SK-N-SH (cell line): ENCODE measurements at regions not wholly inside any gene's neighbourhood (a gene's known extent, or its start where the extent isn't known, plus 50 kb on each side); places are given as distances from the start of the nearest gene placed in this dataset.
"Not testable (repeated sequence)": the region's sequence is repeated elsewhere in the genome, so short reads cannot be mapped to it uniquely, and the experiment has no call there.

Experiments used
- CTCF ChIA-PET: fragments of 300-600, 350-600 bp; formaldehyde crosslinking; extraction: SDS; loops from one replicate; lab custom pipeline; 2021; lab: Yijun Ruan, JAX
- POLR2A ChIA-PET: fragments of 350-600 bp; sonication (Branson Sonifier 250); formaldehyde crosslinking; extraction: SDS; loops from one replicate; lab custom pipeline; 2020; ENCODE audit warnings: antibody characterized with exemption, inconsistent platforms; lab: Yijun Ruan, JAX
- DNase-seq: peaks from one replicate; pipeline ENCODE4 v3.0.0; 2012
- H2AFZ ChIP-seq: fragments of 200-600 bp; sonication (generic); 2 replicates; pipeline ENCODE4 v1.8.1; 2016; ENCODE audit warnings: antibody characterized with exemption, mild to moderate bottlenecking, low read depth
- H3F3A ChIP-seq: fragments of 200-600 bp; sonication (generic); replicated peaks from 2 replicates; pipeline ENCODE3; 2016; ENCODE audit warnings: antibody characterized with exemption, mild to moderate bottlenecking; ENCODE audit not compliant: insufficient read depth
- H3K27ac ChIP-seq, 2 experiments: fragments of 200-500 bp in 1 of 2; fragments of 200-600 bp in 1 of 2; sonication (Bioruptor generic) in 1 of 2; sonication (generic), shearing (Covaris generic) in 1 of 2; 2 replicates each; pipeline versions ENCODE4 v1.5.1 to v1.6.1; 2014 to 2016; ENCODE audit warnings: low read depth in 2 of 2, inconsistent platforms in 1 of 2, low read length in 1 of 2, mild to moderate bottlenecking in 1 of 2, mixed read lengths in 1 of 2
- H3K27me3 ChIP-seq: fragments of 200-600 bp; sonication (generic), shearing (Covaris generic); 2 replicates; pipeline ENCODE4 v1.6.1; 2016; ENCODE audit warnings: mixed run types; ENCODE audit not compliant: insufficient read depth
- H3K36me3 ChIP-seq, 2 experiments: fragments of 200-500 bp in 1 of 2; fragments of 200-600 bp in 1 of 2; sonication (Bioruptor generic) in 1 of 2; sonication (generic) in 1 of 2; replicated peaks in 1 of 2; 2 replicates each; pipeline versions ENCODE3 to v1.5.1; 2014 to 2016; ENCODE audit warnings: low read length in 1 of 2, mild to moderate bottlenecking in 1 of 2; ENCODE audit not compliant: insufficient read depth in 2 of 2, control insufficient read depth in 1 of 2
- H3K4me1 ChIP-seq, 2 experiments: fragments of 200-500 bp in 1 of 2; fragments of 200-600 bp in 1 of 2; sonication (Bioruptor generic) in 1 of 2; sonication (generic), shearing (Covaris generic) in 1 of 2; 2 replicates each; pipeline versions ENCODE4 v1.5.1 to v1.6.1; 2014 to 2016; ENCODE audit warnings: low read depth in 1 of 2, low read length in 1 of 2, mixed run types in 1 of 2; ENCODE audit not compliant: insufficient read depth in 2 of 2, control insufficient read depth in 1 of 2
- H3K4me2 ChIP-seq: fragments of 200-600 bp; sonication (generic), shearing (Covaris generic); 2 replicates; pipeline ENCODE4 v1.6.1; 2017; ENCODE audit warnings: mixed run types
- H3K4me3 ChIP-seq, 2 experiments: fragments of 200-500 bp in 1 of 2; fragments of 200-600 bp in 1 of 2; sonication (Bioruptor generic) in 1 of 2; sonication (generic), shearing (Covaris generic) in 1 of 2; 2 replicates each; pipeline versions ENCODE4 v1.5.1 to v1.8.1; 2014 to 2016; ENCODE audit warnings: low read depth in 2 of 2, inconsistent platforms in 1 of 2, low read length in 1 of 2, mild to moderate bottlenecking in 1 of 2, mixed read lengths in 1 of 2, moderate library complexity in 1 of 2
- H3K79me2 ChIP-seq: fragments of 200-600 bp; sonication (generic); 2 replicates; pipeline ENCODE4 v1.8.1; 2017; ENCODE audit warnings: mild to moderate bottlenecking; ENCODE audit not compliant: insufficient read depth
- H3K9ac ChIP-seq: fragments of 200-600 bp; sonication (generic); 2 replicates; pipeline ENCODE4 v1.6.1; 2017; ENCODE audit warnings: mixed run types
- H3K9me2 ChIP-seq: fragments of 200-600 bp; sonication (generic); 2 replicates; pipeline ENCODE4 v1.6.1; 2017; ENCODE audit warnings: mixed run types
- H3K9me3 ChIP-seq: fragments of 200-600 bp; sonication (generic); 2 replicates; pipeline ENCODE4 v1.6.1; 2017; ENCODE audit warnings: mixed run types, mild to moderate bottlenecking, moderate library complexity
- H4K20me1 ChIP-seq: fragments of 200-600 bp; sonication (generic); 2 replicates; pipeline ENCODE4 v1.6.1; 2017; ENCODE audit warnings: mild to moderate bottlenecking, mixed run types; ENCODE audit not compliant: insufficient read depth
- ELF1 ChIP-seq: IDR thresholded peaks from 2 replicates; pipeline ENCODE4 v1.4.0; 2012
- EP300 ChIP-seq, 2 experiments: IDR thresholded peaks; 2 replicates each; pipeline versions ENCODE4 v1.4.0 to v1.6.1; 2012; ENCODE audit warnings: borderline replicate concordance in 1 of 2, low read depth in 1 of 2, low read length in 1 of 2
- EZH2phosphoT487 ChIP-seq: fragments of 200-600 bp; sonication (generic); IDR thresholded peaks from 2 replicates; pipeline ENCODE4 v1.6.1; 2017; ENCODE audit warnings: low read depth, mixed run types, mild to moderate bottlenecking, antibody characterized with exemption, moderate library complexity, borderline replicate concordance
- FOXJ3 ChIP-seq: sonication (generic); formaldehyde crosslinking; IDR thresholded peaks from 2 replicates; pipeline ENCODE4 v1.5.1; 2020; ENCODE audit warnings: mild to moderate bottlenecking, missing genetic modification reagents
- IRF3 ChIP-seq: fragments of 150-350 bp; IDR thresholded peaks from 2 replicates; pipeline ENCODE4 v1.6.1; 2016; ENCODE audit warnings: mild to moderate bottlenecking, low read depth, low read length
- MAX ChIP-seq: IDR thresholded peaks from 2 replicates; pipeline ENCODE4 v1.4.0; 2012; ENCODE audit warnings: low read depth
- MEF2A ChIP-seq: IDR thresholded peaks from 2 replicates; pipeline ENCODE4 v1.4.0; 2012; ENCODE audit warnings: low read depth, borderline replicate concordance
- MXI1 ChIP-seq: IDR thresholded peaks from 2 replicates; pipeline ENCODE4 v1.6.1; 2012; ENCODE audit warnings: mild to moderate bottlenecking, low read depth, low read length, improper control_type of control experiment
- NFIC ChIP-seq: IDR thresholded peaks from 2 replicates; pipeline ENCODE4 v1.4.0; 2012; ENCODE audit warnings: borderline replicate concordance
- NRF1 ChIP-seq: IDR thresholded peaks from 2 replicates; pipeline ENCODE4 v1.6.1; 2012; ENCODE audit warnings: low read depth, mild to moderate bottlenecking, low read length
- RFX5 ChIP-seq: IDR thresholded peaks from 2 replicates; pipeline ENCODE4 v1.6.1; 2012; ENCODE audit warnings: mild to moderate bottlenecking, improper control_type of control experiment, low read length
- RXRA ChIP-seq: IDR thresholded peaks from 2 replicates; pipeline ENCODE4 v1.4.0; 2012; ENCODE audit warnings: low read depth, mild to moderate bottlenecking, borderline replicate concordance
- SIN3A ChIP-seq: IDR thresholded peaks from 2 replicates; pipeline ENCODE4 v1.6.1; 2012; ENCODE audit warnings: low read depth, mild to moderate bottlenecking, low read length, moderate library complexity, borderline replicate concordance
- SMC3 ChIP-seq: IDR thresholded peaks from 2 replicates; pipeline ENCODE4 v1.6.1; 2012; ENCODE audit warnings: low read depth, low read length, improper control_type of control experiment
- TEAD4 ChIP-seq: IDR thresholded peaks from 2 replicates; pipeline ENCODE4 v1.4.0; 2012; ENCODE audit warnings: mild to moderate bottlenecking, borderline replicate concordance; ENCODE audit not compliant: insufficient read depth
- USF1 ChIP-seq: IDR thresholded peaks from 2 replicates; pipeline ENCODE4 v1.4.0; 2012; ENCODE audit warnings: low read depth, borderline replicate concordance
- USF2 ChIP-seq: fragments of 150-350 bp; IDR thresholded peaks from 2 replicates; pipeline ENCODE4 v1.6.1; 2017; ENCODE audit warnings: antibody characterized with exemption, low read length, low read depth, borderline replicate concordance
- YY1 ChIP-seq: IDR thresholded peaks from 2 replicates; pipeline ENCODE4 v1.4.0; 2012; ENCODE audit warnings: low read depth, mild to moderate bottlenecking
- ZBTB33 ChIP-seq: IDR thresholded peaks from 2 replicates; pipeline ENCODE4 v1.4.0; 2012; ENCODE audit warnings: low read depth, borderline replicate concordance
- WGBS: methylation state at CpG from one replicate; pipeline ENCODE4 v1.1.6; 2017; ENCODE audit warnings: low lambda C conversion rate; 5-methylcytosine and 5-hydroxymethylcytosine counted together

GRCh38 chr7:54439391-54439790 lies 102.8 kb upstream of the VSTM2A start:
- Histone ChIP-seq H3K4me3 (no peak overlapping the region), H2AFZ (no peak overlapping the region), H3K27ac (no peak overlapping the region), H3F3A (no peaks in the 10 kb centered on the region), H3K4me1 (no peaks in the 10 kb centered on the region), H3K9ac (no peak overlapping the region), H4K20me1 (no peaks in the 10 kb centered on the region), H3K36me3 (no peaks in the 10 kb centered on the region), H3K27me3 (no peaks in the 10 kb centered on the region), H3K9me3 (peaks cover 6% of the 10 kb centered on the region; the same call in 1 of the 2 replicates), H3K79me2 (no peaks in the 10 kb centered on the region), H3K4me2 (no peak overlapping the region), H3K9me2 (peaks cover 5% of the 10 kb centered on the region)
- ChIA-PET CTCF (no interaction called here), POLR2A (no interaction called here)
- TF ChIP-seq YY1 (no peak), USF1 (no peak), SMC3 (no peak), EZH2phosphoT487 (no peak), MAX (no peak), MXI1 (no peak), SIN3A (no peak), TEAD4 (no peak), MEF2A (no peak), IRF3 (no peak), EP300 (IDR thresholded peaks at IDR 0.05; ENCODE audit: borderline replicate concordance in 1 of 2, low read depth in 1 of 2, low read length in 1 of 2) (no peak), RXRA (no peak), NRF1 (no peak), FOXJ3 (CRISPR knock-in tag) (no peak), ZBTB33 (no peak), NFIC (no peak), ELF1 (no peak), RFX5 (no peak), USF2 (no peak)
- 18% methylated on average over 5 of the region's 5 CpGs for WGBS
- DNase-seq, result no peak

GRCh38 chr7:54444046-54444686 lies 98.0 kb upstream of the VSTM2A start:
- H3K9ac ChIP-seq, H3K27ac ChIP-seq, H3F3A ChIP-seq, H3K79me2 ChIP-seq, H3K36me3 ChIP-seq, H3K4me1 ChIP-seq, CTCF ChIA-PET, POLR2A ChIA-PET, H3K9me2 ChIP-seq, H4K20me1 ChIP-seq, H3K27me3 ChIP-seq, H2AFZ ChIP-seq, DNase-seq, H3K4me3 ChIP-seq, H3K4me2 ChIP-seq: not testable (repeated sequence)
- whole genome bisulfite sequencing, result 42% methylated on average over 16 of the region's 34 CpGs
- H3K9me3 ChIP-seq, result peaks cover 12% of the 10 kb centered on the region; the same call in 1 of the 2 replicates
